ENCODE measurements at regions not wholly inside any gene's neighbourhood (a gene's known extent, or its start where the extent isn't known, plus 50 kb on each side); places are given as distances from the start of the nearest gene placed in this dataset.

GRCh38 chr19:28864577-28865042 lies 348.3 kb downstream of the UQCRFS1 start:
- peak; percentile 13 to 69 for DNase-seq (ENCODE audit: low read depth in 2 of 2)
- no peak for TF ChIP-seq CTCF (IDR thresholded peaks at IDR 0.05; ENCODE audit: low read depth, low read length)
- H3K4me3 ChIP-seq (replicated peaks in 1 of 2; ENCODE audit: low read depth in 2 of 2, low read length in 2 of 2): no peak overlapping the region

GRCh38 chr19:28864024-28864503 lies 348.9 kb downstream of the UQCRFS1 start:
- no peak for DNase-seq (ENCODE audit: low read depth in 2 of 2)
- no peak for TF ChIP-seq CTCF (IDR thresholded peaks at IDR 0.05; ENCODE audit: low read depth, low read length)
- H3K4me3 ChIP-seq (replicated peaks in 1 of 2; ENCODE audit: low read depth in 2 of 2, low read length in 2 of 2): no peak overlapping the region

- peak in 1 of 2 donors; percentile 14 for DNase-seq (ENCODE audit: low read depth in 2 of 2)
- TF ChIP-seq CTCF (IDR thresholded peaks at IDR 0.05; ENCODE audit: low read depth, low read length): no peak
- H3K4me3 ChIP-seq (replicated peaks in 1 of 2; ENCODE audit: low read depth in 2 of 2, low read length in 2 of 2): no peak overlapping the region
Observed at GRCh38 chr19:28862238-28862637, 350.7 kb downstream of the UQCRFS1 start.

GRCh38 chr19:28859811-28860210 lies 353.1 kb downstream of the UQCRFS1 start:
- no peak overlapping the region for H3K4me3 ChIP-seq (replicated peaks in 1 of 2; ENCODE audit: low read depth in 2 of 2, low read length in 2 of 2)
- no peak for DNase-seq (ENCODE audit: low read depth in 2 of 2)
- TF ChIP-seq CTCF (IDR thresholded peaks at IDR 0.05; ENCODE audit: low read depth, low read length): no peak

- DNase-seq (ENCODE audit: low read depth in 2 of 2): no peak
- H3K4me3 ChIP-seq (replicated peaks in 1 of 2; ENCODE audit: low read depth in 2 of 2, low read length in 2 of 2): no peak overlapping the region
- no peak for TF ChIP-seq CTCF (IDR thresholded peaks at IDR 0.05; ENCODE audit: low read depth, low read length)
Observed at GRCh38 chr19:28858933-28859332, 354.0 kb downstream of the UQCRFS1 start.

GRCh38 chr19:28857967-28858366 lies 355.0 kb downstream of the UQCRFS1 start:
- H3K4me3 ChIP-seq (replicated peaks in 1 of 2; ENCODE audit: low read depth in 2 of 2, low read length in 2 of 2): no peak overlapping the region
- TF ChIP-seq CTCF (IDR thresholded peaks at IDR 0.05; ENCODE audit: low read depth, low read length): no peak
- DNase-seq (ENCODE audit: low read depth in 2 of 2): no peak

GRCh38 chr19:28855216-28855615 lies 357.7 kb downstream of the UQCRFS1 start:
- no peak overlapping the region for H3K4me3 ChIP-seq (replicated peaks in 1 of 2; ENCODE audit: low read depth in 2 of 2, low read length in 2 of 2)
- DNase-seq (ENCODE audit: low read depth in 2 of 2): no peak
- TF ChIP-seq CTCF (IDR thresholded peaks at IDR 0.05; ENCODE audit: low read depth, low read length): no peak

All from cardiac fibroblast (primary cell).